ENCODE measurements at regions not wholly inside any gene's neighbourhood (a gene's known extent, or its start where the extent isn't known, plus 50 kb on each side); places are given as distances from the start of the nearest gene placed in this dataset.
A peak's percentile ranks its signal among the peaks of the same experiment; 100 is the strongest.

DNA sequence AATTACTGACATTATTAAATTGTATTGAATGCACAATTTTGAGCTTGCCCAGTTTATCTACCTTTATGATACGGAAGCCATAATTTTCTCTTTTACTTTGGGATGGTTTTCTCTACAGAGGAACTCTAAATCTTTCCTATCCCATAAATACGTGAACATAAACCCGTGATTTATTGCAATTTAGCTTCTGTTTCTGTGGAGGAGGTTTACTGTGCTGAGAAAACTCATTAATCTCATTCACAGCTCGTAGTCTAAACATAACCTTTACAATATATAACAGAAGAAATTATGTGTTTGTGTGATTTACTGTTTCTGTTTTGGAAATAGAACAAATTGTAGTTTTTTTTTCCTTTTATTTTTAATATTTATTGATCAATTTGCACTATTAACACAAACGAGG is 207.1 kb upstream of the PCDH9 start:
- Histone ChIP-seq H3K4me3 (no peak overlapping the region), H3K4me1 (no peaks in the 10 kb centered on the region), H3K27ac (no peak overlapping the region), H3K27me3 (no peaks in the 10 kb centered on the region), H3K36me3 (no peaks in the 10 kb centered on the region), H3K9me3 (no peaks in the 10 kb centered on the region)
- intact Hi-C loops (cut with DNase I) = loop anchor here in 1 of 10 donors (5.0 kb wide), 1 partner anchor 395 kb away; no protein-coding TSS in a partner anchor
- no peak for ATAC-seq
- no peak for DNase-seq
- TF ChIP-seq POLR2A (IDR thresholded peaks at IDR 0.05) = no peak
- TF ChIP-seq CTCF (IDR thresholded peaks at IDR 0.05) = no peak
- WGBS, 4 donors = 70 to 77% (median 73%) methylated on average over 5 of the region's 5 CpGs

GRCh38 chr13:67421475-67421874 is 191.3 kb upstream of the PCDH9 start:
- Histone ChIP-seq H3K27me3 (no peaks in the 10 kb centered on the region), H3K27ac (no peak overlapping the region), H3K4me3 (no peak overlapping the region), H3K36me3 (no peaks in the 10 kb centered on the region), H3K9me3 (no peaks in the 10 kb centered on the region), H3K4me1 (no peaks in the 10 kb centered on the region)
- TF ChIP-seq POLR2A (IDR thresholded peaks at IDR 0.05) (no peak), CTCF (IDR thresholded peaks at IDR 0.05) (no peak)
- ATAC-seq (no peak), DNase-seq (no peak)
- WGBS, 4 donors = 27 to 46% (median 34%) methylated on average over 1 of the region's 1 CpG
- intact Hi-C loops (cut with DNase I) = no loop called here

- Histone ChIP-seq H3K9me3 (no peaks in the 10 kb centered on the region), H3K27me3 (no peaks in the 10 kb centered on the region), H3K4me1 (no peaks in the 10 kb centered on the region), H3K27ac (no peak overlapping the region), H3K4me3 (no peak overlapping the region), H3K36me3 (no peaks in the 10 kb centered on the region)
- WGBS, 4 donors = 60 to 69% (median 62%) methylated on average over 8 to 9 of the region's 9 CpGs
- intact Hi-C loops (cut with DNase I) = no loop called here
- DNase-seq (peak in 1 of 5 donors; percentile 58), ATAC-seq (peak in 3 of 4 donors; percentile 54 to 78 (median 60))
- TF ChIP-seq POLR2A (IDR thresholded peaks at IDR 0.05) (no peak), CTCF (IDR thresholded peaks at IDR 0.05) (peak in 11 of 12 donors; percentile 11 to 40 (median 26))
These were observed 186.2 kb upstream of the PCDH9 start for GRCh38 chr13:67416047-67416925.

DNA sequence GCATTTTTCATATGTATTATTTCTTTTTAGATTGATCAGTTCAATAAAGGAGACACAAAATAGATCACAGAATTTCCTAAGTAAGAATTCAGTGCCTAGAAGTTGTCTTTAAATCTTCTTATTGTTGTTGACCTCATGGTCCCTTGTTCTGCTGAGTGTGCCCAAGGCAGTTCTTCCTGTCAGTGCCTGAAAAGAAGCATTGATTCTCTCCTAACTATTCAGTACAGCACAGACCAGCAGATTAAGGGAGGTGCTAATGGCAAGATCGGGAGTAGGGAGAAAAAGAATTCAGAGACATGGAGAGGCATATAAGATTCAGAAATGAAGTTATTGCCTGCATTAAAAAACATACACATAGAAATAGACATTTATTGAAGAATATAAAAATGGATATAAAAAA is 180.5 kb upstream of the PCDH9 start:
- H3K4me3 ChIP-seq = no peak overlapping the region
- WGBS, 4 donors = 22 to 41% (median 38%) methylated on average over 1 of the region's 1 CpG
- no peak for ATAC-seq
- no peaks in the 10 kb centered on the region for H3K4me1 ChIP-seq
- intact Hi-C loops (cut with DNase I) = no loop called here
- no peak overlapping the region for H3K27ac ChIP-seq
- H3K36me3 ChIP-seq = no peaks in the 10 kb centered on the region
- no peaks in the 10 kb centered on the region for H3K9me3 ChIP-seq
- H3K27me3 ChIP-seq = no peaks in the 10 kb centered on the region
- no peak for DNase-seq
- no peak for TF ChIP-seq POLR2A (IDR thresholded peaks at IDR 0.05)

All from heart left ventricle (tissue), 16 donors.